Retinal pigment epithelial cell (primary cell): ENCODE measurements at regions not wholly inside any gene's neighbourhood (a gene's known extent, or its start where the extent isn't known, plus 50 kb on each side); places are given as distances from the start of the nearest gene placed in this dataset.
"Not testable (repeated sequence)": the region's sequence is repeated elsewhere in the genome, so short reads cannot be mapped to it uniquely, and the experiment has no call there.

Experiments used
- DNase-seq: peaks from one replicate; pipeline ENCODE4 v3.0.0-alpha.2; 2010; ENCODE audit warnings: low read depth
- H3K4me3 ChIP-seq: 2 replicates; pipeline ENCODE4 v1.5.1; 2011; ENCODE audit warnings: mild to moderate bottlenecking, low read length, control low read depth, moderate library complexity
- TF ChIP-seq, protein P1 (sequence below): conservative IDR thresholded peaks from 2 replicates; pipeline ENCODE4 v1.5.1; 2011; ENCODE audit warnings: low read depth, low read length, control low read depth, inconsistent platforms

DNA sequence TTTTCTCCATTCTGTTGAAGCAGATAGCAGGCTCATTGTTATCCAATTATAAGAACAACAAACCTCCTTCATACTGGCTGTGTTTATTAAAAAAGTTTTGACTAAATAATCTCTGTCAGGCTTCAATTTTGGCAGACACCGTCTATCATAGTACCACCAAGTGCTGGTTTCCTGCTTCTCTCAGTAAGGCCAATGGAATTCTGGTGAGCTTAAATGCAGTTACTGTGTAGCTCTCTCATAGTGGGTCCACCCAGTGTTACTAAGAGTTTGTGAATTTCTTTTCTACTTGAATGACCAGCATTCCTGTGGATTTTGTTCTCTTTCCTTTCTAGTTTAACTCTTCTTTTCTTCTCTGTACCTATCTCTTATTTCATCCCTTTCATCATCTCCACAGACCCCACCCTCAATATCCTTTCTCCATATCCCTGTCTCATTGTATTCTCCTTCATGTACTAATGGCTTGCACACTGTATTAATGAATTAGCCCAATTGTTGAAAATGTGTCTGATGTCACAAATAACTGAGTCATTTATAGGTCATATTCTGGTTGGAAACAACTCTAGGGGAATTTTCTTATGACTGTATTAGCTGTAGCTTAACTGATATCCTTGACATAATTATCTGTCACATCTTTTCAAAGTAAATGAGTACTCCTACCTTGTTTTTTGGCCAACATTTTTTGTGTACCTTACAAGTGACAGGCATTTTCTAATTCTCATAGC, 372.1 kb downstream of the FAT3 start:
- peak; percentile 78 for DNase-seq
- TF ChIP-seq, protein P1, sequence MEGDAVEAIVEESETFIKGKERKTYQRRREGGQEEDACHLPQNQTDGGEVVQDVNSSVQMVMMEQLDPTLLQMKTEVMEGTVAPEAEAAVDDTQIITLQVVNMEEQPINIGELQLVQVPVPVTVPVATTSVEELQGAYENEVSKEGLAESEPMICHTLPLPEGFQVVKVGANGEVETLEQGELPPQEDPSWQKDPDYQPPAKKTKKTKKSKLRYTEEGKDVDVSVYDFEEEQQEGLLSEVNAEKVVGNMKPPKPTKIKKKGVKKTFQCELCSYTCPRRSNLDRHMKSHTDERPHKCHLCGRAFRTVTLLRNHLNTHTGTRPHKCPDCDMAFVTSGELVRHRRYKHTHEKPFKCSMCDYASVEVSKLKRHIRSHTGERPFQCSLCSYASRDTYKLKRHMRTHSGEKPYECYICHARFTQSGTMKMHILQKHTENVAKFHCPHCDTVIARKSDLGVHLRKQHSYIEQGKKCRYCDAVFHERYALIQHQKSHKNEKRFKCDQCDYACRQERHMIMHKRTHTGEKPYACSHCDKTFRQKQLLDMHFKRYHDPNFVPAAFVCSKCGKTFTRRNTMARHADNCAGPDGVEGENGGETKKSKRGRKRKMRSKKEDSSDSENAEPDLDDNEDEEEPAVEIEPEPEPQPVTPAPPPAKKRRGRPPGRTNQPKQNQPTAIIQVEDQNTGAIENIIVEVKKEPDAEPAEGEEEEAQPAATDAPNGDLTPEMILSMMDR = no peak
- no peak overlapping the region for H3K4me3 ChIP-seq

DNA sequence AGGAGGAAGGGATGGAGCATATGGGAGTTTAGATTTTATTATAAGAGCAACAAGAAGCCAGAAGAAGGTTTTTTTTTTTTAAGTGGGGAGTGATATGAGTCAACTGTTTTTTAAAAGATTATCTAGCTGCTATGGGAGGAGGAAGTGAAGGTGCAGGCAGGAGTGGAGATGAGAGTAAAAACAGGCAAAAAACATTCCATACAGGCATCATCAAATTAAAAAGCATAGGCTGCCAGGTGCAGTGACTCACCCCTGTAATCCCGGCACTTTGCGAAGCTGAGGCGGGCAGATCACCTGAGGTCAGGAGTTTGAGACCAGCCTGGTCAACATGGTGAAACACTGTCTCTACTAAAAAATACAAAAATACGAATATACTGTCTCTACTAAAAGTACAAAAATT, 368.4 kb upstream of the MTNR1B start:
- H3K4me3 ChIP-seq = no peak overlapping the region
- DNase-seq = no peak
- TF ChIP-seq, protein P1 = no peak

DNA sequence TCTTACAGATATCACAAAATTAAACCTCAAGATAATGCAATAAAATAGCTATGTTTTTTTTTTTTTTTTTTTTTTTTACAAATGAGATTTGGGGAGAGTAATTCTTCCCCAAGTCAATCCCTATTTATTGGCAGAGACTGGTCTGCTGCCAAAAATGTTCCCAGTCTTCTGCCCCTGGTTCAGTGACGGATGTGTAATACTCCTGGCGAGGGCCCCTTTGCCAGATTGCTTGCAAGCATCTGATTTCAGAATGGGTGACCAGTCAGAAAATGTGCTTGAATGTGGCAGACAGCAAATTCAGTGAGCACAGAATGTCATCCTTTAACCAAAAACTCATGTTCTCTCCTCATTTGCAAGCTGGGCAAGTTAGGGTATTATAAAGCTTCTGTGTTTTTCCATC, 363.8 kb upstream of the MTNR1B start:
- DNase-seq = no peak
- TF ChIP-seq, protein P1 = no peak
- H3K4me3 ChIP-seq = no peak overlapping the region

DNA sequence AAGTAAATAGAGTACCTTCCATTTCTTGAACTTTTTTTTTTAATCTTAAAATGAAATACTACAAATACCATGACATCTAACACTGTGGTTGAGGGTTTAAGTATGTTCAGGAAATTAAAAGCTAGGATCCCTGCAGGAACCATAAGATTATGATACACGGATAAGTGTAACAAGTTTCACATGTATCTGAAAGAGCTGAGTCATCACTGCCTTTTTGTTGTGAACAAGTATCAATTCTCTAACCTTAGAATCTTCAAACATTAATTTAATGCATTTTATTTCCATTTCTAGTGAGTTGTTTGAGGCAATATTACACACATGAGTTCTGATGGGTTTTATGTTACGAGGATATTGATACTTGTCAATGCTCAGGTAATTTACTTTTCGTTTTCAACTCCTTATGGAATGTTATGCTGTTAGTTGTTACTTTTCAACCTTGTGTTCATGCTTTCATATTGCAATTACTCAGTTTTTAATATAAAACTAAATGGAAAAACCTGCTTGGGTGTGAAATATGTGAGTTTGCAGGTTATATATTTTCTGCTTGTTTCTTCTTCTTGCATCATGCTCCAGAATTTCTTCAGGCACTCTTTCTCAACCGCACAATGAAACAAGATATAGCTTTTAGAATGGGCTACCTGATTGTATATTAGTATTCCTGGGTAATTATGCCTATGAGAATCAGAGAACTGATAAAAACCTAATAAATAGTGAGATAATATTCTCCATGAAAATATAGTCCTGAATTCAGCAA, 361.3 kb upstream of the MTNR1B start:
- no peak overlapping the region for H3K4me3 ChIP-seq
- DNase-seq = no peak
- TF ChIP-seq, protein P1 = no peak

DNA sequence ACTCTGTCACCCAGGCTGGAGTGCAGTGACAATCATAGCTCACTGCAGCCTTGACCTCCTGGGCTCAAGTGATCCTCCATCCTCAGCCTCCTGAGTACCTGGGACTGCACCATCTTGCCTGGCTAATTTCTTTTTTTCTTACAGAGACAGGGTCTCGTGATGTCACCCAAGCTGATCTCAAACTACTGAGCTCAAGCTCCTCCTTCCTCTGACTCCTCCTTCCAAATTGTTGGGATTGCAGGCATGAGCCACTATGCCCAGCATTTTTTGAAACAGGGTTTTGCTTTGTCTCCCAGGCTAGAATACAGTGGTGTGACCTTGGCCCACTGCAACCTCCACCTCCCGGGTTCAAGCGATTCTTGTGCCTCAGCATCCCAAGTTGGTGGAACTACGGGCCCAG, 358.3 kb upstream of the MTNR1B start:
- H3K4me3 ChIP-seq = no peak overlapping the region
- TF ChIP-seq, protein P1 = no peak
- no peak for DNase-seq

DNA sequence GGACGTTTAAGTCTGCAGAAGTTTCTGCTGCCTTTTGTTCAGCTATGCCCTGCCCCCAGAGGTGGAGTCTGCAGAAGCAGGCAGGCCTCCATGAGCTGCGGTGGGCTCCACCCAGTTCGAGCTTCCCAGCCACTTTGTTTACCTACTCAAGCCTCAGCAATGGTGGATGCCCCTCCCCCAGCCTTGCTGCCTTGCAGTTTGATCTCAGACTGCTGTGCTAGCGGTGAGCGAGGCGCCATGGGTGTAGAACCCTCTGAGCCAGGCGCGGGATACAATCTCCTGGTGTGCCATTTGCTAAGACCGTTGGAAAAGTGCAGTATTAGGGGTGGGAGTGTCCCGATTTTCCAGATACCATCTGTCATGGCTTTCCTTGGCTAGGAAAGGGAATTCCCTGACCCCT, 351.4 kb upstream of the MTNR1B start:
- DNase-seq, H3K4me3 ChIP-seq: not testable (repeated sequence)

DNA sequence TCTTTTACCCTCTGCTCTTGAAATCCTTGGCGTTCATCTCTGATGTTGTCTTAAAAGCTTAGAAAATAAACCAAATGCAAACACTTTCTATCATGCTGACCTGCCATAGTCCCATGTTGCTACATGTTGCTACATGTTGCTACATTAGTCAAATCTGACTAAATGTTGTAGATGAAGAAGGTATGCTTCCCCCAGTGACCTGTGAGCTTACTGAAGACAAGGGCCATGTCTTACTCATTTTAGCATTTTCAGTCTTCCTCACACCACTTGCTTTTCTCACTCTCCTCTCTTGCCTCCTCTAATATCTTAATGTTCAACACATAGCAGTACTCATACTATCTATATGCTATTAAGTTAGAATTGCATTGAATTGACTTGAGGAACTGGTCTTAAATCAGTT, 346.4 kb upstream of the MTNR1B start:
- DNase-seq = no peak
- H3K4me3 ChIP-seq = no peak overlapping the region
- TF ChIP-seq, protein P1 = no peak
